ENCODE measurements at regions not wholly inside any gene's neighbourhood (a gene's known extent, or its start where the extent isn't known, plus 50 kb on each side); places are given as distances from the start of the nearest gene placed in this dataset.

DNA sequence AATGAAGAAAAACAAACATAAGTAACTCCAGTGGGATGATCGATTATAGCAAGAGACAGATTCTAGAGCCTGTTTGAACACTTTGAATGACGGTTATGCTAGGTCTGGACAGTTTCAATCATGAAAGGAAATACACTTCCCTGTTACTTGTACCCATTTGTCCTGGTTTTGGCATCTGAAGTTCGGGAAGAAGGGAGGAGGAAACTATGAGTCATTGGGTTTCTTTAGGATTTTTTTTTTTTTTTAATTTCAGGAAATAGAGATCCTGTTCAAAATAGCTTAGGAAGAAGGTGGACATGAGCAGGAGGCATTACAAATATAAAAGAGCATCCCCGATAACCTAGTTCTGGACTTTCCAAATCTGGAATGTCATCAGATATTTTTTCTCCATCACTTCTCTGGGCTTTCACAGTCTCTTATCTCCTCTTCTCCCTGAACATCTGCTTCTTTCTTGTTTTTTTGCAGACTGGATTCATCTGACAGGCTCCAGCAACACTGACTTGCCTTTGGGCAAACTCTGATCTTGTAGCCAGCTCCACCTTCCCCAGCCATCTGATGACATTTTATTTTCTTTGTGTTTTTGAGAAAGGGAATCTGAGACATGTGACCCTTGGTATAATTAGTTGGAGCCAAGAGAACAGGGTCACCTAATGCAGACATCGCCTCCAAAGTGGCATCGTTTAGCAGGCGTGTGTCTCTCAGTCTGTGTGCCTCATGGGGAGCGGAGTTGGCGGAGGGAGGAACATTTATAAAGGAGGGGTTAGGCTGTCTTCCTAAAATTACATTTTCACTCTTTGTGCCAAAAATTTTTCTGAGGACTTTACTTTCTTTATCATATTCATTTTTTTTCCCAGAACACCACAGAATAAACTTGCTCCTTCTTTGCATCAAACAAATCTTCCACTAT is 195.3 kb upstream of the EPHA4 start:
- H3K4me3 Mint-ChIP-seq (ENCODE audit: unreplicated experiment): no peak overlapping the region
- no peaks in the 10 kb centered on the region for H3K27me3 Mint-ChIP-seq (ENCODE audit: unreplicated experiment)
- DNase-seq: no peak
- H3K36me3 Mint-ChIP-seq (ENCODE audit: unreplicated experiment): no peaks in the 10 kb centered on the region
- peaks cover 3% of the 10 kb centered on the region for H3K9me3 Mint-ChIP-seq (ENCODE audit: unreplicated experiment)
- no peak overlapping the region for H3K27ac Mint-ChIP-seq (ENCODE audit: unreplicated experiment)
- H3K4me1 Mint-ChIP-seq (ENCODE audit: low read depth, unreplicated experiment): peaks cover 5% of the 10 kb centered on the region
- TF ChIP-seq, protein P1, sequence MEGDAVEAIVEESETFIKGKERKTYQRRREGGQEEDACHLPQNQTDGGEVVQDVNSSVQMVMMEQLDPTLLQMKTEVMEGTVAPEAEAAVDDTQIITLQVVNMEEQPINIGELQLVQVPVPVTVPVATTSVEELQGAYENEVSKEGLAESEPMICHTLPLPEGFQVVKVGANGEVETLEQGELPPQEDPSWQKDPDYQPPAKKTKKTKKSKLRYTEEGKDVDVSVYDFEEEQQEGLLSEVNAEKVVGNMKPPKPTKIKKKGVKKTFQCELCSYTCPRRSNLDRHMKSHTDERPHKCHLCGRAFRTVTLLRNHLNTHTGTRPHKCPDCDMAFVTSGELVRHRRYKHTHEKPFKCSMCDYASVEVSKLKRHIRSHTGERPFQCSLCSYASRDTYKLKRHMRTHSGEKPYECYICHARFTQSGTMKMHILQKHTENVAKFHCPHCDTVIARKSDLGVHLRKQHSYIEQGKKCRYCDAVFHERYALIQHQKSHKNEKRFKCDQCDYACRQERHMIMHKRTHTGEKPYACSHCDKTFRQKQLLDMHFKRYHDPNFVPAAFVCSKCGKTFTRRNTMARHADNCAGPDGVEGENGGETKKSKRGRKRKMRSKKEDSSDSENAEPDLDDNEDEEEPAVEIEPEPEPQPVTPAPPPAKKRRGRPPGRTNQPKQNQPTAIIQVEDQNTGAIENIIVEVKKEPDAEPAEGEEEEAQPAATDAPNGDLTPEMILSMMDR (IDR thresholded peaks at IDR 0.05; ENCODE audit: partially characterized antibody, unreplicated experiment): no peak

DNA sequence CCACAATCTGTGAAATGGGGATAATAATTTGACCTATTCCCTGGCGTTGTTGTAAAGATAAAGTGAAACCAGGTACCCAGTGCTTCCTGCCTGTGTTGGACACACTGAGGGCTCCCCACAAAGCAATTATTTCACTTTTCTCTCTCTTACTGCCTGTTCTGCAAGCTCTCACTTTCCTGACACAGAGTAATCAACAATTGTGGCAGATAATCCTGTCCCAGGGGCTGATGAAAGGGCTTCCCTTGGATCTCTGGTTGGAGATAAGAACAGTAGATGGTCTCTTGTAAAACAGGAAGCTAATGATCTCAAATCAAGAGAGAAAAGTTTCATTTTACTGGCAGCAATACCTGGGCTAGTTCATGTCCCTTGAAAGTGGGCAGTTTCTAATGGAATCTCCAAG is 190.4 kb upstream of the EPHA4 start:
- Mint-ChIP-seq H3K4me3 (ENCODE audit: unreplicated experiment) (no peak overlapping the region), H3K36me3 (ENCODE audit: unreplicated experiment) (no peaks in the 10 kb centered on the region), H3K4me1 (ENCODE audit: low read depth, unreplicated experiment) (peaks cover 5% of the 10 kb centered on the region), H3K27ac (ENCODE audit: unreplicated experiment) (no peak overlapping the region), H3K27me3 (ENCODE audit: unreplicated experiment) (no peaks in the 10 kb centered on the region), H3K9me3 (ENCODE audit: unreplicated experiment) (peaks cover 3% of the 10 kb centered on the region)
- no peak for DNase-seq
- TF ChIP-seq, protein P1 (IDR thresholded peaks at IDR 0.05; ENCODE audit: partially characterized antibody, unreplicated experiment): no peak

DNA sequence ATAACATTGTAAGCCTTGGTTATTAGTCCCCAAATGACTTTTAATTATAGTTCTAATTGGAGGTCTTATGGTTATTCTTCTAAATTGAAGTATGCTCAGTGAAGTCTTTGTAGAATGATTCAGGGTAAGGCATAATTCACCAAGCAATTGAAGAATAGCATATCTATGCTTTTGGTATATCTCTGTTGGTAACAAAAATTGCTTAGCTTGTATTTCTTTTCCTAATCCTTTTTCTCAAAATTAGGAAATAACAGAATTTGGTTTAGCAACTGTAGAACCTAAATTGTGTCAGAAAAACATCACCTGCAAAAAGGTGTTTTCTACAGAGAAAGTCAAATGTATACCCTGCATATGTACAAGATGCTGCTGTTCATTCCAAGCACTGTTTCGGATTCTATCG is 189.2 kb upstream of the EPHA4 start:
- TF ChIP-seq, protein P1 (IDR thresholded peaks at IDR 0.05; ENCODE audit: partially characterized antibody, unreplicated experiment): no peak
- no peak overlapping the region for H3K4me3 Mint-ChIP-seq (ENCODE audit: unreplicated experiment)
- peaks cover 3% of the 10 kb centered on the region for H3K9me3 Mint-ChIP-seq (ENCODE audit: unreplicated experiment)
- H3K27me3 Mint-ChIP-seq (ENCODE audit: unreplicated experiment): no peaks in the 10 kb centered on the region
- H3K27ac Mint-ChIP-seq (ENCODE audit: unreplicated experiment): no peak overlapping the region
- H3K36me3 Mint-ChIP-seq (ENCODE audit: unreplicated experiment): no peaks in the 10 kb centered on the region
- no peaks in the 10 kb centered on the region for H3K4me1 Mint-ChIP-seq (ENCODE audit: low read depth, unreplicated experiment)
- no peak for DNase-seq

DNA sequence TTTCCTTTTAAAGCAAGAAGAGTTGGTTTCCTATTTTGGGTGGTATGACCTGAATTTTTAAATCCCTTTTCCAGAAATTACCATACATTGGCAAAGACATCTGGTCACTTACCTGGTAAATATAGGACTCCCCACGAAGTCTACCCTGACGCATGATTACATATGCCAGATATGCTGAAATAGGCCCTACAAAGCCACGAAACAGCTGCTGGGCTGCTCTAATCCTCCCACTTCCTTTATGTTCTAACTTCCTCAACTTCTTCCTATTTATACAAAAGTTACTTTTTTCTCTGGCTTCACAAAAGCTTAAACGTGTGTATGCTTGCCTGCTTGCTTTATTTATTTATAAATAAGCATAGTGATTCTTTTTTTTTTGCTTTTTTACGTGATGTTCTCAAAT is 186.0 kb upstream of the EPHA4 start:
- no peak for DNase-seq
- H3K27ac Mint-ChIP-seq (ENCODE audit: unreplicated experiment): no peak overlapping the region
- no peaks in the 10 kb centered on the region for H3K36me3 Mint-ChIP-seq (ENCODE audit: unreplicated experiment)
- H3K27me3 Mint-ChIP-seq (ENCODE audit: unreplicated experiment): no peaks in the 10 kb centered on the region
- no peaks in the 10 kb centered on the region for H3K4me1 Mint-ChIP-seq (ENCODE audit: low read depth, unreplicated experiment)
- H3K4me3 Mint-ChIP-seq (ENCODE audit: unreplicated experiment): no peak overlapping the region
- TF ChIP-seq, protein P1 (IDR thresholded peaks at IDR 0.05; ENCODE audit: partially characterized antibody, unreplicated experiment): no peak
- no peaks in the 10 kb centered on the region for H3K9me3 Mint-ChIP-seq (ENCODE audit: unreplicated experiment)

DNA sequence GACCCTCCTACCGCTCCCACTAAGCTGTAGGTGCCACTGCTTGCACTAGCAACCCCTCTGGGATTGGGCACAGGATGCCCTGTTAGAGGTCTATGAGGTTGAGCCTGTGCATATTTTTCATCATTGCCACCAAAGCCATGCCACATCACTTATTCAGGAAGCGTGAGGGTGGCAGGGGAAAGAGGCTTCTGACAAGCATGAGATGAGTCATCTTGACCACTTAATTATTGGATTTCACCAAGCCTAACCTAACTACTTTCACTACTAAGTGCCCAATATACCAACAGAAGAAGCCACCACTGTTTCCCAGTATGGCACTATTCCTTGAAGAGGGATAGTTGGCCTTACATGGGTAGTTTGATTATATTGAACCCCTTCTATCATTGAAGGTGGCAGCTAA is 181.3 kb upstream of the EPHA4 start:
- no peak for DNase-seq
- TF ChIP-seq, protein P1 (IDR thresholded peaks at IDR 0.05; ENCODE audit: partially characterized antibody, unreplicated experiment): no peak
- H3K27me3 Mint-ChIP-seq (ENCODE audit: unreplicated experiment): no peaks in the 10 kb centered on the region
- no peak overlapping the region for H3K27ac Mint-ChIP-seq (ENCODE audit: unreplicated experiment)
- no peaks in the 10 kb centered on the region for H3K36me3 Mint-ChIP-seq (ENCODE audit: unreplicated experiment)
- H3K9me3 Mint-ChIP-seq (ENCODE audit: unreplicated experiment): no peaks in the 10 kb centered on the region
- no peaks in the 10 kb centered on the region for H3K4me1 Mint-ChIP-seq (ENCODE audit: low read depth, unreplicated experiment)
- H3K4me3 Mint-ChIP-seq (ENCODE audit: unreplicated experiment): no peak overlapping the region

Data from glutamatergic neuron (in vitro differentiated cells).